Ishikawa (cell line): ENCODE measurements at regions not wholly inside any gene's neighbourhood (a gene's known extent, or its start where the extent isn't known, plus 50 kb on each side); places are given as distances from the start of the nearest gene placed in this dataset.

ENCODE experiments used
- CEBPB ChIP-seq: IDR thresholded peaks from 2 replicates; pipeline ENCODE4 v1.6.1; 2012
- CREB1 ChIP-seq: IDR thresholded peaks from 2 replicates; pipeline ENCODE4 v1.6.1; 2012; ENCODE audit warnings: low read depth
- EGR1 ChIP-seq: IDR thresholded peaks from 2 replicates; pipeline ENCODE4 v1.6.1; 2012
- EP300 ChIP-seq: IDR thresholded peaks from 2 replicates; pipeline ENCODE4 v1.6.1; 2012; ENCODE audit warnings: borderline replicate concordance
- FOXM1 ChIP-seq: IDR thresholded peaks from 2 replicates; pipeline ENCODE4 v1.6.1; 2012; ENCODE audit warnings: low read depth, borderline replicate concordance
- NFIC ChIP-seq: IDR thresholded peaks from 2 replicates; pipeline ENCODE4 v1.6.1; 2012
- RAD21 ChIP-seq: IDR thresholded peaks from 2 replicates; pipeline ENCODE4 v1.6.1; 2012; ENCODE audit warnings: low read depth
- REST ChIP-seq: IDR thresholded peaks from 2 replicates; pipeline ENCODE4 v1.6.1; 2012; ENCODE audit warnings: low read depth, mild to moderate bottlenecking
- TAF1 ChIP-seq: IDR thresholded peaks from 2 replicates; pipeline ENCODE4 v1.6.1; 2012; ENCODE audit warnings: low read depth, mild to moderate bottlenecking
- TCF12 ChIP-seq: IDR thresholded peaks from 2 replicates; pipeline ENCODE4 v1.6.1; 2012; ENCODE audit warnings: low read depth
- TEAD4 ChIP-seq: IDR thresholded peaks from 2 replicates; pipeline ENCODE4 v1.6.1; 2012
- YY1 ChIP-seq: IDR thresholded peaks from 2 replicates; pipeline ENCODE4 v1.6.1; 2012; ENCODE audit warnings: low read depth
- ZBTB7A ChIP-seq: IDR thresholded peaks from 2 replicates; pipeline ENCODE4 v1.6.1; 2012; ENCODE audit warnings: low read depth
- TF ChIP-seq, protein P1 (sequence below): IDR thresholded peaks from 2 replicates; pipeline ENCODE4 v1.6.1; 2012
- TF ChIP-seq, protein P2 (sequence below): IDR thresholded peaks from 2 replicates; pipeline ENCODE4 v1.6.1; 2012

- TF ChIP-seq CEBPB, result no peak
- no peak for TF ChIP-seq TAF1
- TF ChIP-seq YY1, result no peak
- no peak for TF ChIP-seq CREB1
- no peak for TF ChIP-seq FOXM1
- TF ChIP-seq EP300, result no peak
- TF ChIP-seq, protein P1, sequence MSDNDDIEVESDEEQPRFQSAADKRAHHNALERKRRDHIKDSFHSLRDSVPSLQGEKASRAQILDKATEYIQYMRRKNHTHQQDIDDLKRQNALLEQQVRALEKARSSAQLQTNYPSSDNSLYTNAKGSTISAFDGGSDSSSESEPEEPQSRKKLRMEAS, result no peak
- TF ChIP-seq EGR1, result no peak
- TF ChIP-seq RAD21, result no peak
Observed at GRCh38 chr1:90835661-90836344, 118.7 kb upstream of the BARHL2 start.

DNA sequence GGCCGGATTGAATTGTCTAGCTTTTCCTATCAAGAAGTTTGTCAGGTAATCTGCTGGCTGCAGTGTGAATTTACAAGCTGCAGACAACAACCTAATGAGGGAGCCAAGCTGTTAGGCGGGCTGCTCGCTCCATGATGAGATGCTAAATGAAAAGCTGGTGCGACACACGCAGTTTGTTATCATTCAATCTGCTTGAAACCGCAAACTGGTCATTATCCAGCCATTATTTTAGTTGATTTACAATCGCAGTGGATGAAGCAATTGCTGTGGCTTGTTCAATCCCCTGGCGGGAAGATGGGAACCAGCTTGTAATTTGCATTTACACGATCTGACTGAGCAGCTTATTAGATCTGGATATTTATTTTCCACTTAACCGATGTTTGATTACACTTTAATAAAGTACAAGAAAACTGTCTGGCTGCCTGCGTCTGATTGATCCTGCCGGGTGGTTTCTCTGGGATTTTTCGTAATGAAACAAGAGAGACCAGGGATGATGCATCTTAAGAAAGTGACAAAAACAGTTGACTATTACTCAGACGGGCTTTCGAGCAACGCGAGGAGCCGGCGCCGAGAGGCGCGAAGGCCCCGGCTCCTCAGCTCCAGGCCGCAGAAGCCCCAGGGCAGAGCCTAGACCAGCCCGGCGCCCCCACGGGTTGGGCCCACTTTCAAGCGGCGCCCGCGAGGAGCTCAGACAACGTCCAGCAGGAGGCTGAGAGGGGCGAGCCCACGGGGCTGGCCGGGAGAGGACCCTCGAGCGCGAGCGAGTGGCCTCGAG lies 118.0 kb upstream of the BARHL2 start:
- no peak for TF ChIP-seq CREB1
- TF ChIP-seq RAD21, result no peak
- TF ChIP-seq, protein P1, result no peak
- no peak for TF ChIP-seq TEAD4
- TF ChIP-seq EP300, result no peak
- no peak for TF ChIP-seq TAF1
- TF ChIP-seq NFIC, result no peak
- TF ChIP-seq CEBPB, result no peak
- no peak for TF ChIP-seq REST
- no peak for TF ChIP-seq EGR1
- no peak for TF ChIP-seq FOXM1
- no peak for TF ChIP-seq TCF12
- TF ChIP-seq, protein P2, sequence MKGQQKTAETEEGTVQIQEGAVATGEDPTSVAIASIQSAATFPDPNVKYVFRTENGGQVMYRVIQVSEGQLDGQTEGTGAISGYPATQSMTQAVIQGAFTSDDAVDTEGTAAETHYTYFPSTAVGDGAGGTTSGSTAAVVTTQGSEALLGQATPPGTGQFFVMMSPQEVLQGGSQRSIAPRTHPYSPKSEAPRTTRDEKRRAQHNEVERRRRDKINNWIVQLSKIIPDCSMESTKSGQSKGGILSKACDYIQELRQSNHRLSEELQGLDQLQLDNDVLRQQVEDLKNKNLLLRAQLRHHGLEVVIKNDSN, result no peak
- no peak for TF ChIP-seq ZBTB7A
- no peak for TF ChIP-seq YY1

DNA sequence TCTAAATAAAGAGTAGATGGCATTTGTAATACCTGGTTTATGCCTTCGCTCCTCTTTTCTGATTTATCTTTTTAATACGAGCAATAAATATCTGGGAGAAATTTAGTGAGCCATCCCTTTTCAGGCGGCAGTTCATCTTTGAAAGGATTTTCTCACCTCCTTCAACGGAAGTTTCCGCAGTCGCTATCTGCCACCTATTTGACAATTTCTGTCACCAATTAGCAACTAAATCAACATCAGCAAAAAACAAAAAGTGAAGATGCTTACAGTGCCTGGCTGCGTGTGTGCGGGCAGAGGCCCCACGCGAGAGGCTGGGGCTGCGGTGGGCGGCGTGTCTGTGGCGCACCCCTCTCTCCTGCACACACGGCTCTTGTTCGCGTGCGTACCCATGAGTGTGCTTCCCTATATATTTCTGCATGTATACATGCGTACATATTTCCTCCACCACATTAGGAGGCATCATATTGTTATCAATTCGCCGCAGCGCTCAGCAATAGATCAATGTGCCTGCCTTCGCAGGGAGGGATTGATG lies 117.3 kb upstream of the BARHL2 start:
- TF ChIP-seq YY1 (no peak), CREB1 (no peak), CEBPB (no peak), RAD21 (no peak), NFIC (no peak), REST (no peak), TCF12 (no peak), TEAD4 (no peak), FOXM1 (no peak), EGR1 (no peak), EP300 (no peak), TAF1 (no peak), ZBTB7A (no peak)
- TF ChIP-seq, protein P2, result no peak
- TF ChIP-seq, protein P1, result no peak

GRCh38 chr1:90833466-90834110 lies 116.5 kb upstream of the BARHL2 start:
- TF ChIP-seq EGR1 (no peak), CEBPB (no peak), ZBTB7A (no peak), NFIC (no peak), CREB1 (no peak), TAF1 (no peak), YY1 (no peak), TCF12 (no peak), FOXM1 (no peak), EP300 (no peak), REST (no peak), RAD21 (no peak), TEAD4 (no peak)
- TF ChIP-seq, protein P2, result no peak
- TF ChIP-seq, protein P1, result no peak
